ENCODE measurements at regions not wholly inside any gene's neighbourhood (a gene's known extent, or its start where the extent isn't known, plus 50 kb on each side); places are given as distances from the start of the nearest gene placed in this dataset.
"Not testable (repeated sequence)": the region's sequence is repeated elsewhere in the genome, so short reads cannot be mapped to it uniquely, and the experiment has no call there.

- DNase-seq, result no peak
Measured at GRCh38 chr2:57049273-57049672, 865.5 kb downstream of the CCDC85A start.

- no peak for DNase-seq
Measured at GRCh38 chr2:57050007-57050406, 866.2 kb downstream of the CCDC85A start.

DNA sequence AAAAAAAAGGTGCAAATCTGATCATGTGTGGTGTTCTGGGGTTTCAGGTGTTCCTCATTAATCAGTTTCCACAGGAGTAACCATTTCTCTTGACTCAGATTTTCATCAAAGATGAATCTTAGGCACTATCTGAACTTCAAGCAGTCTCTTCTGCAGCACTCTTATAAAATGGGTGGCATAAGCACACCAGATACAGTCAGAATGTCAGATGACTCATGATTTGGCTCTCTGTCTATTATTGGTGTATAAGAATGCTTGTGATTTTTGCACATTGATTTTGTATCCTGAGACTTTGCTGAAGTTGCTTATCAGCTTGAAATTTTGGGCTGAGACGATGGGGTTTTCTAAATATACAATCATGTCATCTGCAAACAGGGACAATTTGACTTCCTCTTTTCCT is 882.5 kb downstream of the CCDC85A start:
- DNase-seq, result not testable (repeated sequence)

- DNase-seq, result no peak
Measured at GRCh38 chr2:57075226-57075625, 891.4 kb downstream of the CCDC85A start.

GRCh38 chr2:57080035-57080434 is 896.2 kb downstream of the CCDC85A start:
- no peak for DNase-seq

DNA sequence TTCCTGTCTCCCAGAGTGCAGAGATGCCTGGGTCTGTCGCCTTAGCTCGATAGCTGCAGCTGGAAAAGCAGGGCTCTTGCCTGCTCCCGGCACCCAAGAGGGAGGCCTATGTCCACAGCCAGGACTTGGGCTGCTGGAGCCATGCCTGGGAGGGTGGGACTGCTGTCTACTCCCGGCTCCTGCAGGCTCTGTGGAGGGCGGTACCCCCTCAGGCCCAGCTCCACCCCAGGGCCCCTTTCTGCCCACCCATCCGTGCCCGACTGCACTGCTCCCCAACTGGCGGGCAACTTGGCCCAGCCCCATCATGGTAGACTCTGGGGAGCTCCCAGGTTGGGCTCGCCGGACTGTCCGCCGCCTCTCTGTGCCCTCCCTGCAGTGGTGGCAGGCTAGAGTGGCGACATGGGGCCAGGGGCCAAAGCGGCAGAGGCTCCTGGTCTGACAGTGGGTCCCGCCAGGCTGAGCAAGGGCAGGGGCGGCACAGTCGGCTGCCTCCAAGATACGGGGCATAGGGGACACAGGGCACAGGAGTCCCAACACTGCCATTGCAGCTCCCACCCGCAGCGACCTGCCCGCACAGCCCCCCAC is 901.0 kb downstream of the CCDC85A start:
- no peak for DNase-seq

DNA sequence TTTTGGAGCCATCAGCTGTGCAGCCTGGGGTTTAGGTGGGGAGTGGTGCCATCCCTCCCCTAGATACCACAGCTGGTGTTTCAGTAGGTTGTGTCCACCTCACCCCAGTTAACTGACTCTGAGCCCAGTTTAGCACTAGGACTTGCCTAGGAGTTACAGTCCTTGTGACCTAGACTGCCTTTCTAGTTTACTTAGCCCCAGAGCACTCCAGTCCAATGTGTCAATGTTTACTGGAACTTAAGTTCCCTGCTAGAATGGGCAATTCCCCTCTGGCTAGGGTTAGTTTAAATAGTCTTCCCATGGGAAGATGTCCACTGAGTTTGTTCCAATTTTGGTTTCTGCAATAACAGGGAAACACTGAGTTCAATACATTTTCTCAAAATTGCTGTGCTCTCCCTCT is 909.2 kb downstream of the CCDC85A start:
- DNase-seq, result no peak

- DNase-seq, result no peak
Measured at GRCh38 chr2:57097855-57098254, 914.1 kb downstream of the CCDC85A start.

DNA sequence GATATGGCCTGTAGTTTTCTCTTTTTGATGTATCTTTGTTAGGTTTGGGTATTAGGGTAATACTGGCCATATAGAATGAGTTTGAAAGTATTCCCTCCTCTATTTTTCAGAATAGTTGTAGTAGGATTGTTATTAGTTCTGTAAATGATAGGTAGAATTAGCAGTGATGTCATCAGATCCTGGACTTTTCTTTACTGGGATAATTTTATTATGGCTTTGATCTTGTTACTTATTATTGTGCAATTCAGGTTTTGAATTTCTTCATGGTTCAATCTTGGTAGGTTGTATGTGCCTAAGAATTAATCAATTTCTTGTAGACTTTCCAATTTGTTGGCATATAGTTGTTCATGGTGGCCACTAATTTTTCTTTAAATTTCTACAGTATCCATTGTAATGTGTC is 916.6 kb downstream of the CCDC85A start:
- DNase-seq, result no peak

GRCh38 chr2:57105694-57106093 is 921.9 kb downstream of the CCDC85A start:
- DNase-seq, result no peak

- DNase-seq, result no peak
Measured at GRCh38 chr2:57107353-57107752, 923.6 kb downstream of the CCDC85A start.

- no peak for DNase-seq
Measured at GRCh38 chr2:57111531-57111930, 927.7 kb downstream of the CCDC85A start.

DNA sequence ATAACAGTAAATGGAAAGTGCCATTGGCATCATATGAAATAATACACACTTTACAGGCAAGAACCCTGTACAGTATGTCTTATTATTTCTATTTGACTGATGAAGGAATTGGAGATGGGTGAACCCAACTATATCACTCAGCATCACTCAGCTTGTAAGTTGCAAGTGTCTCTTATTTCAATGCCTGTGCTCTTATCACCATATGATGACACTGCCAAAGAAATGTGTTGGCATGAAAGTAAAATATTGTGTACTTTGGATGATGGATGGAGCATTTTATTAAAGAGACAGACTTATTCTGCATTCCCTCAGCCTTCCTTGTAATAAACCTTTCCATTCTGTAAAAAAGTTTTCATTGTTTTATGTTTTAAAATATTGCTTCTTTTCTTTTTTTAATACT is 927.5 kb upstream of the VRK2 start:
- DNase-seq, result no peak

GRCh38 chr2:57126410-57126809 is 920.2 kb upstream of the VRK2 start:
- DNase-seq, result no peak

GRCh38 chr2:57139179-57139578 is 907.4 kb upstream of the VRK2 start:
- no peak for DNase-seq

GRCh38 chr2:57141269-57141668 is 905.3 kb upstream of the VRK2 start:
- DNase-seq, result no peak

DNA sequence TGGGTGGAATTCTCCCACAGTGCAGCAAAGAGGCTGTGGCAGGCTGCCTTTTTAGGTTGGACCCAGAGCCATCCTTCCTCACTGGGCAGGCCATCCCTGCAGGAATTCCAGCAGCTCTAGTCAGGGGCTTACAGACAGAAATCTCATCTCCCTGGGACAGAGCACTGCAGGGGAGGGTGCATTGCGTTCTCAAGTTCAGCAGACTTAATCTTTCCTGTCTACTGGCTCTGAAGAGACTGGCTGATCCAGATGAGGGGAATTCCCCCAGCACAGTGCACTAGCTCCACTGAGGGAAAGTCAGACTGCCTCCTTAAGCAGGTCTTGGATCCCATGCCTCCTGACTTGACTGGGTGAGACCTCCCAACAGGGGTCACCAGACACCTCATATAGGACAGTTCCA is 899.7 kb upstream of the VRK2 start:
- DNase-seq, result no peak

- no peak for DNase-seq
Measured at GRCh38 chr2:57156231-57156924, 890.2 kb upstream of the VRK2 start.

- no peak for DNase-seq
Measured at GRCh38 chr2:57160976-57161375, 885.6 kb upstream of the VRK2 start.

GRCh38 chr2:57177176-57177575 is 869.4 kb upstream of the VRK2 start:
- no peak for DNase-seq

DNA sequence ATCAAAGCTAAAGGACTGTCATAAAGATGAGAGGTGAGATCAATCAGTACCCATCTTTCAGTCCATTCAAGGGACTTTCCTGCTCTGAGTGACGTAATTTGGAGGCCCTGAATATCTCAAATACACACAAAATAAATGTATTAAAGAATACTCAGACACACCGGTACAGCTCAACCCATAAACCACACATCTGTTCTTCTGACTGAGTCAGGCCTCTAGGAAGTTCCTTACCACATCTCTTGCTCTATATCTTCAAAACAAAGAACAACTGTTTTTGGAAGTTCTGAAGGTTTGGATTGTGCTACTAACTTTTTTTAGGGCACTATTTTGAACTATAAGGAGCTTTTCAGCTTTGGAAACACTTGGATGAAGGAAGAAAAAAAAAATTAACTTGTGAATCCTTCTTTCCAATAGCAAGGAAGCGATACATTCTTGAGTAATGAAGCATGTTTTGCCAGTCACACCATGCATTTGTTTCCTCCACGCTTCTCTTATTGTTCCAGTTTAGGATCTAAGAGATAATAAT is 866.5 kb upstream of the VRK2 start:
- no peak for DNase-seq

GRCh38 chr2:57180678-57181077 is 865.9 kb upstream of the VRK2 start:
- DNase-seq, result no peak

- DNase-seq, result no peak
Measured at GRCh38 chr2:57181315-57182038, 865.1 kb upstream of the VRK2 start.

GRCh38 chr2:57182916-57183315 is 863.7 kb upstream of the VRK2 start:
- DNase-seq, result no peak
